GM18519 (cell line): ENCODE measurements at regions not wholly inside any gene's neighbourhood (a gene's known extent, or its start where the extent isn't known, plus 50 kb on each side); places are given as distances from the start of the nearest gene placed in this dataset.

ENCODE experiments used
- ATAC-seq: cut with Tn5 transposase; IDR thresholded peaks from one replicate; pipeline ENCODE4 v1.9.1; 2021; ENCODE audit warnings: mild to moderate bottlenecking, moderate library complexity; ENCODE audit not compliant: unreplicated experiment, low FRiP score

GRCh38 chr10:43898592-43898991 lies 249.9 kb upstream of the ZNF32 start:
- no peak for ATAC-seq

DNA sequence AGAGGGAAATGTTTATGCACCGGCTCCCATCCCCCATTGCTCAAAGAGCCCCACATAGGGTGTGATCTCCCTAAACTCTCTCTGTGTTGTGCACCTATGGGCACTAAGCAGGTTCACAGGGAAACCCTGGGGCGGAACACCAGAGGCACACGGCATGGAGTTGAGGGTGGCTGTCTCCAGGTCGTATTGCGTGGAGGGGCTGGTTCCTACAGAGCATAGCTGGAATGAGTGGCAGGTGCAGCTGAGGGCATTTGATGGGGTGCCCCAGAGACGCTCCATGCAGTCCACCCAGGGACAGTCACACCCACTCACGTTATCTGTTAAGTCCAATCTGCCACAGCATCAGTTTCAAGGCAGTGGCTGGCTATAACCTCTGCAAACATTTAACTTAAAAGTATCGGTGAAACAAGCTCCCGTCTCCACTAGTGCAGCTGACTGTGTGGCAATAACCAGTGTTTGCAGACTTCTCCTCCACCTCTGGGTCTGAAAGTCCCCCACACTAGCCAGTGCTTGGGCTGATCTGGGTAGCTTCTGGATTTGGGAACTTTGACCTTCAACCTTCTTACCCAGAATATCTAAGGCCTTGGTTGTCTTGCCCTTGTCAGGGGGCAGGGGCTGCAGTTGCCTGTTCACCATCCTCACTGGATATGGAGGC lies 249.2 kb upstream of the ZNF32 start:
- no peak for ATAC-seq

DNA sequence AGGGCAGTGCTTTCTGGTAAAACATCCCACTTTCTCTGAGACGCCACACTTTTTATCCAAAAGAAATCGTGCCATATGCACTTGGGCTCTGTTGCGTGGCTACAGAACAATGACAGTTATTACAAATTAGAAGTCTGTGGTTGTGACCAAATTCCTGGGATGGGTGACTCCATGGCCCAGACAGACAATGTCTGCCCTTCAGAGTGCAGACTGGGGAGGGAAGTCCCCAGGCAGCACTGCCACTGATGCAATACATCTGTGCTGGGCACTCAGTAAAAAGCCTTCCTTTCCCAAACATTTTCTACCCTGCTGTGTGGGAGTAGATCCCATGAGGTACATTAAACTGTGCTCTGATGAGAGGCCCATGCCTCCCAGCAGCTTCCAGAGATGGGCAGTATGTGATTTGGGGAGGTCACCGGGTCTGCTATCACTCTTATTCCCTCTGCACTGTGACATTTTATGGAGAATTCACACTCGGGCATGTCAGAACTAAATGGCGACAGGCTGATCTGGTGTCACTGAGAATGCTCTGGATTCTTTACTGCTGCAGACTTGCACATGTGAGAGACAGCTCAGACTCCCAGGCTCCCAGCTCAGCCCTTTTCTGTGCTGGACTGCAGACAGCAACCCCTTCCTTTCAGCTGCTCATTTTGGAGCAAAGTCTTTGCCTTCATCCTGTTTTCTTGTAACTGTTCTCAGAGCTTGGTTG lies 243.5 kb upstream of the ZNF32 start:
- no peak for ATAC-seq

DNA sequence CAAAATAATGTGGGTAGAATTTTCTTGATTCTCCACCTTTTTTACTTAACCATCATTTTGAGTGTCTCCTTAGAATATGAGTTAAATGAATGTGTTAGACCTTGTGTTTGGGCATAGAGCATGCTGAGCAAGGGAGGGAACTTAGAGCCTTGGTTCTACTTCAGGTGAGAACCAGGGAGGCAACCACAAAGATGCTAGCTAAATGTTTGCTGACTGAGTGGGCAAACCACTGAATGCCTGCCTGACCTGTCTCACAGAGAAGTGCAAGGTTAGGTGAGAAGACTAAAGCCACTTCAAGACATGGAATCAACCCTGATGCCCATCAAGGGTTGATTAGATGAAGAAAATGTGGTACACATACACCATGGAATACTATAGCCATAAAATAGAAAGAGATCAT lies 242.6 kb upstream of the ZNF32 start:
- no peak for ATAC-seq

DNA sequence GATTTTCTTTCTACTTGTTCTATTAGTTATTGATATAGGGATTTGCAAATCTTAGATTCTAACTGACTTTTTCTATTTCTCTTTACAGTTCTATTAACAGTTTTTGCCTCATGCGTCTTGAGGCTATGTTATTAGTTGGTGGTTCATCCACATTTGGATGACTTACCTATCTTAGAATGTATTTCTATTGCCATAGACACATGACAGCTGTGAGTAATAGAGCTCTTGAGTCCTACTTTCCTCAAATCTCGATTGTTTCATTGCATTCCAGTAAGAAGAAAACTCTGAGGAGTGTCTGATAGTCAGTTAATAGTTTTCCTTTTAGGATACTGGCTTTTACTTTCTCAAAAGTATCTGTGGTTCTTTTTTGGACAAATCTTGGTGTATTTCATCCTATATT lies 241.4 kb upstream of the ZNF32 start:
- no peak for ATAC-seq

GRCh38 chr10:43888586-43888985 lies 239.9 kb upstream of the ZNF32 start:
- no peak for ATAC-seq

- ATAC-seq, result no peak
Measured at GRCh38 chr10:43885842-43886241, 237.2 kb upstream of the ZNF32 start.

DNA sequence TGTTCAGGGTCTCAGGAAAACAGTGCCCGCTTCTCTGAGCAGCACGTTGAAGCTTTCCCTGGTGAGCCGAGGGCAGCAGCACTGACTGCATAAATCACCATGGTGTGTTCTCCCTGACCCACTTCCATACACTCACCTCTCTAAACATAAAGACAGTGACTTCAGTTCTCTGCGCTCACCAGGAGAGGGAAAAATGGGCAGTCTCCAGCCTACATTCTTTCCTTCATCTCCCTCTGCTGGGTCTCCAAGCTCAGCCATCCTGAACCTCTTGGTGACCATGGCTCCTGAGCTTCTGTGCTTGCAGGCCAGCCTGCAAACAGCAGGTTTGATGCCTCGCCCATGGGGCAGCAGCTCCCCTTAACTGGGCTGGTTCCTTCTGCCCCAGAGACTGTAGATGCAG lies 236.6 kb upstream of the ZNF32 start:
- no peak for ATAC-seq

GRCh38 chr10:43884501-43885105 lies 235.9 kb upstream of the ZNF32 start:
- no peak for ATAC-seq

- ATAC-seq, result no peak
Measured at GRCh38 chr10:43882711-43883110, 234.0 kb upstream of the ZNF32 start.

DNA sequence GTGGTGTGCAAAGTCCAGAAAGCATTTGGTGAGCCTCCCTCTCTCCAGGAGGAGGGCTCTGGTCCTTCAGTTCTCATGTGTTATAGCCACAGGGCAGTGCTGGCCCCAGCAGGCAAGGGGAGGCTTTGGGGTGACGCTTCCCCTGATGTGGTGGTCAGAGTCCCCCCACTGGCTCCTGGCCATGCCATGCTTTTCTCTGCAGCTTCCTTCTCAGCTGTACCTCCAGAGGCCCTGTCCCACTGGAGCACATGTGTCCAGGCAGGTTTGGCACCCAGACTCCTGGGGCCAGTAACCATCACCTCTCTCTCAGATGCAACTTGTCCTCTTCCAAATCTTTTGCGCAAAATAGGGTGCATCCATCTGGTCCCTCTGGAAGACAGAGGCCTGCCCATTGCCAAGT lies 233.0 kb upstream of the ZNF32 start:
- ATAC-seq, result no peak

DNA sequence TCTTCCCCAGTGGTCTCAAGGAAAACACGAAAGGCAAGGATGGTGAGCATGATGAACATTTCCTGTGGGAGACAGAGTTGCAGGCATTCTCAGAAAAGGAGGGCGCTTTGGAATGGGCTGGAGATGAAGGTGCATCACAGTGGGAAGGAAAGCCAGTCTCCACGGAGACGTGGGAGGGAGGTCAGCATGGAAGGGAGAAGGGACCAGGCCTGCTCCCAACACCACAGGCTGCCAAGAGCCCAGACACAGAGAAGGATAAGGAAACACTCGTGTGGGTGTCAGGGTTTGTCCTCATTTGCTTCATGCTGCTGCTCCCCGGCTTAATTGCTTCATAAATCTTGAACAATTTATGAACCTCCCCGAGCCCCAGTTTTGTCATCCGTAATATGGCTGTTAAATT lies 231.5 kb upstream of the ZNF32 start:
- no peak for ATAC-seq

DNA sequence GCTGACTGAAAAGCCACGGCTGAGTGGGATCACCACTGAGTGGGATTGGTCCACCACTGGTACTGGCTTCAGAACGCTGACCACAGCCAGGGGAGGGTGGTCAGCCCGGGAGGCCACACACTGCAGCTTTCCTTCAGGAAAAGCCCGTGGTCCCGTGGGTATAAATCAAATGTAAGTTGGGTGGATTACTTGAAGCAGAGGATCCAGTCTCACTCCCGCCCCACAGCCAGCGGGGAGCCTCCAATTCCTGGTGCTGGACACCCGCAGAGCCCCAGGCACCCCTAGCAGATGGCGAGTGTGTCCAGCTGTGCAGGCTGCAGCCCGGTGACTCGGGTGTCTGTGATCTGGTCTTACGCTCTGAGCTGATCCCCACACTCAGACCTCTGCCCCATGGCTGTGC lies 231.1 kb upstream of the ZNF32 start:
- ATAC-seq, result no peak

DNA sequence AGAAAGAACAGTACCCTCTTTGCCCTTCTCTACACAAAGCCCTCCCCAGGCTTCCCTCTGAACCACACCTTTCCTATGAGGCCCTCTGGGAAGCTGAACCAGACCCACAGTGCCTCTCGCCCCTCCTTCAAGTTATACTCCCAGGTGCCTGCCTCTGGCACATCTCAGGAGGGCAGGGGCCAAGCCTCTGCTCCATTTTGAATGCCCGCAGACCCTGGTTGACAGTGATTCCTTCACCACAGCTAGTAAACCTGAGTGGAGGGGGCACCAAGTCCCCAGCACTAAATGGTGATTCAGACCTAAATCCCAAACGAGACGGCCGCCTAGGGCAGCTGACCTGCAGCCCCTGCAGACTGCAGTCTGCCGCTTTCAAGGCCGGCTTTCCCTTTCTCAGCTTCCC lies 230.5 kb upstream of the ZNF32 start:
- no peak for ATAC-seq

DNA sequence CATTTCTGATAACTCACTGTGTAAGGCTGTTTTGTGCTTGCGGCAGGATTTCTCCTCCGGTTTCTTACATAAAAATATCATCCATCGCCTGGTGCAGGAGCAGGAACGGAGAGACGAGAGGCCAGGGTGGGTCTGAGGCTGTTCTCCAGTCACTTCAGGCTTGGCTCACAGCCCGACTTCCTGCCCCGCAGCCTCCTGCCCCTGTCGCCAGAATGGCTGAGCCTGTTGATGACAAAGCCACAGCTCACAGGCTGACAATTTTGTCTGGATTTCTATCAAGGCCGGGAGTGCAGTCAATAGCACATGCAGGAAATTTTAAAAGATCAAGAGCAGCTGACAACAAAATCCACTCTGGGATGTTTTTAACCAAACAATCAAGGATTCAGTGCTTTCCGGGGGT lies 229.7 kb upstream of the ZNF32 start:
- ATAC-seq, result no peak

GRCh38 chr10:43876976-43877375 lies 228.3 kb upstream of the ZNF32 start:
- no peak for ATAC-seq

GRCh38 chr10:43874984-43875383 lies 226.3 kb upstream of the ZNF32 start:
- no peak for ATAC-seq

GRCh38 chr10:43873717-43874116 lies 225.0 kb upstream of the ZNF32 start:
- no peak for ATAC-seq

DNA sequence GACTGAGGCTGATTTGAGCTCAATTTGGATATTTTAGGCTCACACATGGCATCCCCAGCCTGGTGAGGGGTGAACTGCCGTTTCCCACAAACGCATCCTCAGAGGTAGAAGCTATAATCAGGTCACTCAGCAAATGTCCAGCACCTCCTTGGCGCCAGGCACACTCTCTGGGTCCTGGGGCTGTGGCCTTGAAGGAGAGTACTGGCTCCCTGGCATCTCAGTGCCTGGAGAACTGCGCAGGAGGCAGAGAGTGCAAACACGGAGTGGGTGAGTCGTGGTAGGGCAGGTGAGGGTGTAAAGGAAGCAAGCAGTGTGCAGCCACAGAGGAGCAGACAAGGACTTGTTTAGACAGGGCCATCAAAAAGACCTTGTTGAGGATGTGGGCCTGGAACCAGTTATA lies 224.0 kb upstream of the ZNF32 start:
- no peak for ATAC-seq

DNA sequence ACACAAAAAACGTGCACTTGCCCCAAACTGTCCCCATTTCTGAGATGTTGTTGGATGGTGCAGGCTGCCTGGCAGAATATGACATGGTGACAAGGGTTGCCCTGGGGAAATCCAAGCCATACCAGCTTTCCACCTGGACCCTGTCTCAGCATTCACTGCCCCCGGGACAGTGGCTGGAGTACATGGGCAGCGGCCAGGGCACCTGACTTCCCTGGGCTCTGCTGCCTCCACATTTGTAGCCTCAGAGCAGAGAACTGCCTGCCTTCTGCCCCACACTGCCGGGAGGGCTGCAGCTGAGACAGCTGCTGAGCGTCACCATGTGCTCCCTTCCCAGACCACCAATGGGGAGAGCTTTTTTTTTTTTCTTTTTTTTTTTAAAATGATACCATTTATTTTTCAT lies 222.9 kb upstream of the ZNF32 start:
- no peak for ATAC-seq

DNA sequence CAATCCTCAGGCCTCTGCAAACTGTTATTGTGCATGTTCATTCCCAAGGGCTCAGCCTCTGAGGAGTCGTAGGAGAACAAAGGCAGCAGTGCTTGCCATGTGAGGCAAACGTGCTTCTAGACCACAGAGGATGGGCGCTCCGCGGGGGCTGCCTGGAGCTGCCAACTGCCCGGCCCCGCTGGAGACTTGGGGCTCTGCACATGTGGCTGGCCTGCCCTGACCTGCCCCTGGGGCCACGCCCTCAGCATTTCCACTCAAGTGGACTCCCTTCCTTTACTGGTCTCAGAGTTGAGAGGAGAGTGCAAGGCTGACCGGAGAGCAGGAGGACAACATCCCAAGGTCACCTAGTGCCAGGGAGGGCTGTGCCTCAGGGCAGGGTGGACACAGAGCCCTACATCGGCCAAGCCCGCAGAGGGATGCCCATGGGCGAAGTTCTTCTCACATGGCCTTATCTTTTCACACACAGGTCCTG lies 222.3 kb upstream of the ZNF32 start:
- ATAC-seq, result no peak
